Heart right ventricle (tissue), 16 donors: ENCODE measurements at regions not wholly inside any gene's neighbourhood (a gene's known extent, or its start where the extent isn't known, plus 50 kb on each side); places are given as distances from the start of the nearest gene placed in this dataset.

Experiments used
- ATAC-seq, 8 donors: fragments of 200-7000 bp; cut with Tn5 transposase; one replicate each; pipeline ENCODE4 v1.9.1; 2020; ENCODE audit warnings: mild to moderate bottlenecking in 8 of 8, moderate library complexity in 8 of 8, moderate number of reproducible peaks in 1 of 8
- DNase-seq, 2 donors: peaks; one replicate each; pipeline ENCODE4 v3.0.0-alpha.2; 2020
- H3K27ac ChIP-seq, 10 donors: fragments of 200-600 bp; sonication (generic) in 2 of 10; one replicate each; pipeline versions ENCODE4 v1.5.0 to v1.8.0; 2020 to 2022; ENCODE audit warnings: mild to moderate bottlenecking in 3 of 10
- H3K27me3 ChIP-seq, 7 donors: fragments of 200-600 bp; one replicate each; pipeline ENCODE4 v1.8.0; 2021 to 2022; ENCODE audit warnings: mild to moderate bottlenecking in 2 of 7
- H3K36me3 ChIP-seq, 9 donors: fragments of 200-600 bp; sonication (generic) in 1 of 9; one replicate each; pipeline versions ENCODE4 v1.5.0 to v1.8.0; 2020 to 2022; ENCODE audit warnings: mild to moderate bottlenecking in 2 of 9
- H3K4me1 ChIP-seq, 9 donors: fragments of 200-600 bp; sonication (generic) in 1 of 9; one replicate each; pipeline versions ENCODE4 v1.5.0 to v1.8.0; 2020 to 2022; ENCODE audit warnings: mild to moderate bottlenecking in 4 of 9
- H3K4me3 ChIP-seq, 10 donors: fragments of 200-600 bp; sonication (generic) in 2 of 10; one replicate each; pipeline versions ENCODE4 v1.5.0 to v1.8.0; 2020 to 2022; ENCODE audit warnings: mild to moderate bottlenecking in 7 of 10, moderate library complexity in 2 of 10
- H3K9me3 ChIP-seq, 11 donors: fragments of 200-600 bp in 10 of 11; sonication (generic) in 2 of 11; one replicate each; pipeline versions ENCODE4 v1.5.0 to v1.8.0; 2013 to 2022; ENCODE audit warnings: mild to moderate bottlenecking in 2 of 11, control low read depth in 1 of 11, moderate library complexity in 1 of 11
- CTCF ChIP-seq, 9 donors: fragments of 200-600 bp; sonication (generic) in 2 of 9; IDR thresholded peaks; one replicate each; pipeline versions ENCODE4 v1.5.0 to v1.8.0; 2021 to 2022; ENCODE audit warnings: antibody characterized with exemption in 9 of 9, mild to moderate bottlenecking in 5 of 9, moderate library complexity in 1 of 9
- WGBS, 2 donors: extraction: QIAGEN DNeasy Blood & Tissue Kit; methylation state at CpG; one replicate each; pipeline ENCODE4 v1.1.7; 2013; ENCODE audit warnings: inconsistent platforms in 1 of 2; 5-methylcytosine and 5-hydroxymethylcytosine counted together
- intact Hi-C, 10 donors: fragments of 100-400 bp; cut with DNase I; formaldehyde crosslinking; loops; one replicate each; pipeline versions ENCODE4 v1.11.1 to v1.14.2; 2022
- donor health status: Arrhythmogenic right ventricular cardiomyopathy.
- donor health status: ischemic (EF 13 %, LVEDD 7.1; RV severe dilation, severe dysfunction).
- donor health status: healthy with polysubstance abuse.
- donor health status: DM: no; HTN: yes; CAD: no.
- donor health status: DM: no; HTN: no; CAD: no.
- donor health status: ischemic (EF 25% LVEDD 6.9; RV normal size, moderate dysfunction).
- donor health status: ischemic (EF 25% LVEDD 5.7; RV mildly dilated, moderate dysfunction).
- donor health status: healthy.
- donor health status: DM: yes; HTN: yes; CAD: no.
- donor health status: Ischemic cardiomyopathy.
- donor health status: ischemic (EF 35%, LVEDD 5.7; RV mildly dilated, moderate dysfunction).
- donor health status: nonischemic (EF 11% LVEDD 7.7; RV severe dilation, severe dysfunction).
- donor health status: DM: yes; HTN: yes; CAD: no.
- donor health status: PGD.
- donor health status: ischemic (EF 29% LVEDD 5.4; RV normal size, mild dysfunction).
- donor health status: nonischemic (EF 23%, LVEDD 6.1; RV moderate dilation, normal function).

GRCh38 chr3:194219826-194220410 is 84.0 kb downstream of the HES1 start:
- peaks cover 0 to 8% (median 0%) of the 10 kb centered on the region in 7 donors for H3K27me3 ChIP-seq

GRCh38 chr3:194220901-194221326 is 85.0 kb downstream of the HES1 start:
- no peak for TF ChIP-seq CTCF (IDR thresholded peaks at IDR 0.05)
- DNase-seq, result no peak

More at GRCh38 chr3:194219826-194220410, 84.0 kb downstream of the HES1 start:
- WGBS, 2 donors, result 96 to 97% methylated on average over 10 of the region's 10 CpGs
- H3K27ac ChIP-seq, result no peak overlapping the region
- H3K9me3 ChIP-seq, result no peaks in the 10 kb centered on the region
- H3K36me3 ChIP-seq, result no peaks in the 10 kb centered on the region
- ATAC-seq, result no peak
- no peak for TF ChIP-seq CTCF (IDR thresholded peaks at IDR 0.05)
- intact Hi-C loops, result no loop called here
- no peak overlapping the region for H3K4me3 ChIP-seq
- peaks cover 0 to 15% (median 8%) of the 10 kb centered on the region in 9 donors for H3K4me1 ChIP-seq
- no peak for DNase-seq

GRCh38 chr3:194221336-194221735 is 85.4 kb downstream of the HES1 start:
- no peak for DNase-seq
- intact Hi-C loops, result no loop called here
- Histone ChIP-seq H3K4me1 (peaks cover 0 to 18% (median 10%) of the 10 kb centered on the region in 9 donors), H3K4me3 (no peak overlapping the region), H3K27me3 (peaks cover 0 to 18% (median 0%) of the 10 kb centered on the region in 7 donors), H3K36me3 (no peaks in the 10 kb centered on the region), H3K9me3 (no peaks in the 10 kb centered on the region), H3K27ac (no peak overlapping the region)
- TF ChIP-seq CTCF (IDR thresholded peaks at IDR 0.05), result no peak
- no peak for ATAC-seq
- WGBS, 2 donors, result 77 to 80% methylated on average over 4 of the region's 4 CpGs

More at GRCh38 chr3:194220901-194221326, 85.0 kb downstream of the HES1 start:
- Histone ChIP-seq H3K27ac (no peak overlapping the region), H3K4me1 (peaks cover 0 to 18% (median 10%) of the 10 kb centered on the region in 9 donors), H3K36me3 (no peaks in the 10 kb centered on the region), H3K9me3 (no peaks in the 10 kb centered on the region), H3K4me3 (no peak overlapping the region), H3K27me3 (peaks cover 0 to 16% (median 0%) of the 10 kb centered on the region in 7 donors)
- intact Hi-C loops, result no loop called here
- WGBS, 2 donors, result 97 to 98% methylated on average over 8 of the region's 8 CpGs
- no peak for ATAC-seq

GRCh38 chr3:194223951-194224350 is 88.0 kb downstream of the HES1 start:
- H3K4me1 ChIP-seq, result peaks cover 0 to 18% (median 10%) of the 10 kb centered on the region in 9 donors
- no peaks in the 10 kb centered on the region for H3K36me3 ChIP-seq
- H3K9me3 ChIP-seq, result no peaks in the 10 kb centered on the region
- intact Hi-C loops, result no loop called here
- no peak for ATAC-seq
- H3K27me3 ChIP-seq, result peaks cover 0 to 12% (median 0%) of the 10 kb centered on the region in 7 donors
- no peak overlapping the region for H3K4me3 ChIP-seq
- no peak for DNase-seq
- no peak overlapping the region for H3K27ac ChIP-seq
- TF ChIP-seq CTCF (IDR thresholded peaks at IDR 0.05), result no peak
- whole genome bisulfite sequencing, 2 donors, result 83 to 96% methylated on average over 4 of the region's 4 CpGs
